B cell (primary cell): ENCODE measurements at regions not wholly inside any gene's neighbourhood (a gene's known extent, or its start where the extent isn't known, plus 50 kb on each side); places are given as distances from the start of the nearest gene placed in this dataset.

Experiments
- ATAC-seq: fragments of 200-7000 bp; cut with Tn5 transposase; one replicate; pipeline ENCODE4 v1.10.0; 2021; ENCODE audit warnings: low read depth, mild to moderate bottlenecking, moderate number of reproducible peaks, moderate library complexity
- CTCF ChIA-PET: fragments of 350-600 bp; sonication (Branson Sonifier 250); formaldehyde crosslinking; loops from one replicate; lab custom pipeline; 2021; ENCODE audit warnings: antibody characterized with exemption, inconsistent platforms; lab: Charles Lee
- POLR2A ChIA-PET: fragments of 350-600 bp; sonication (Branson Sonifier 250); formaldehyde crosslinking; loops from one replicate; lab custom pipeline; 2021; ENCODE audit warnings: antibody characterized with exemption; lab: Charles Lee
- DNase-seq: peaks from one replicate; pipeline ENCODE4 v3.0.0; 2013
- H2AFZ ChIP-seq: 2 replicates; pipeline ENCODE4 v1.6.1; 2012; ENCODE audit warnings: mild to moderate bottlenecking, low read depth, low read length; ENCODE audit not compliant: insufficient read depth, poor library complexity, severe bottlenecking
- H3K27ac ChIP-seq, 2 donors: 1 replicate in 1 of 2; 2 replicates in 1 of 2; pipeline ENCODE4 v1.5.1; 2012 to 2013; ENCODE audit warnings: low read length in 2 of 2, mild to moderate bottlenecking in 2 of 2, moderate library complexity in 1 of 2
- H3K27me3 ChIP-seq, 4 experiments: fragments of 200-600 bp in 1 of 4; sonication (generic) in 1 of 4; replicated peaks in 1 of 4; 1 replicate in 2 of 4; 2 replicates in 2 of 4; pipeline versions ENCODE4 v1.6.1 to v1.7.0; 2013 to 2016; ENCODE audit warnings: low read length in 3 of 4, mild to moderate bottlenecking in 2 of 4, mixed read lengths in 1 of 4, moderate library complexity in 1 of 4; ENCODE audit not compliant: insufficient read depth in 4 of 4, control insufficient read depth in 3 of 4; ENCODE audit errors: control extremely low read depth in 1 of 4
- H3K36me3 ChIP-seq, 2 experiments: replicated peaks in 1 of 2; 1 replicate in 1 of 2; 2 replicates in 1 of 2; pipeline versions ENCODE4 v1.6.1 to v1.7.1; 2013; ENCODE audit warnings: low read length in 1 of 2; ENCODE audit not compliant: insufficient read depth in 2 of 2, control insufficient read depth in 1 of 2; ENCODE audit errors: control extremely low read depth in 1 of 2, extremely low read depth in 1 of 2
- H3K4me1 ChIP-seq, 2 donors: fragments of 200-600 bp in 1 of 2; sonication (generic) in 1 of 2; 1 replicate in 1 of 2; 2 replicates in 1 of 2; pipeline versions ENCODE4 v1.5.1 to v1.6.1; 2013 to 2017; ENCODE audit warnings: low read length in 2 of 2; ENCODE audit not compliant: control insufficient read depth in 2 of 2, insufficient read depth in 2 of 2
- H3K4me2 ChIP-seq: replicated peaks from 2 replicates; pipeline ENCODE3; 2012; ENCODE audit warnings: mild to moderate bottlenecking, low read depth, low read length; ENCODE audit not compliant: poor library complexity, severe bottlenecking
- H3K4me3 ChIP-seq, 5 experiments: fragments of 200-600 bp in 1 of 5; sonication (generic) in 1 of 5; 1 replicate in 3 of 5; 2 replicates in 2 of 5; pipeline versions ENCODE4 v1.5.1 to v1.7.0; 2011 to 2016; ENCODE audit warnings: low read length in 4 of 5, mild to moderate bottlenecking in 4 of 5, low read depth in 2 of 5, control low read depth in 1 of 5, moderate library complexity in 1 of 5; ENCODE audit not compliant: insufficient read depth in 1 of 5; ENCODE audit errors: control extremely low read depth in 1 of 5, extremely low read depth in 1 of 5
- H3K79me2 ChIP-seq: fragments of 200-600 bp; sonication (generic); one replicate; pipeline ENCODE4 v1.6.0; 2016; ENCODE audit warnings: low read length; ENCODE audit not compliant: control insufficient read depth, insufficient read depth
- H3K9ac ChIP-seq: fragments of 200-600 bp; sonication (generic); 2 replicates; pipeline ENCODE4 v1.6.1; 2017; ENCODE audit warnings: mild to moderate bottlenecking, low read length, moderate library complexity
- H3K9me3 ChIP-seq, 3 donors: one replicate each; pipeline versions ENCODE4 v1.6.1 to v1.7.1; 2013; ENCODE audit warnings: low read length in 2 of 3; ENCODE audit not compliant: control insufficient read depth in 2 of 3, insufficient read depth in 1 of 3; ENCODE audit errors: control extremely low read depth in 1 of 3
- H4K20me1 ChIP-seq: 2 replicates; pipeline ENCODE4 v1.6.0; 2012; ENCODE audit warnings: mild to moderate bottlenecking, low read length; ENCODE audit not compliant: insufficient read depth, control insufficient read depth, poor library complexity, severe bottlenecking
- H3K27ac Mint-ChIP-seq: one replicate; pipeline ENCODE4 v1.8.0; 2021; ENCODE audit warnings: mixed read lengths
- H3K27me3 Mint-ChIP-seq: one replicate; pipeline ENCODE4 v1.8.0; 2021; ENCODE audit warnings: mixed read lengths
- H3K4me1 Mint-ChIP-seq: one replicate; pipeline ENCODE4 v1.8.0; 2021; ENCODE audit warnings: mixed read lengths
- H3K4me3 Mint-ChIP-seq: one replicate; pipeline ENCODE4 v1.8.0; 2021; ENCODE audit warnings: mixed read lengths
- H3K9me3 Mint-ChIP-seq: one replicate; pipeline ENCODE4 v1.8.0; 2022; ENCODE audit warnings: mixed read lengths; ENCODE audit not compliant: insufficient read depth
- CTCF ChIP-seq: fragments of 200-600 bp; IDR thresholded peaks from one replicate; pipeline ENCODE4 v1.8.0; 2022; ENCODE audit warnings: antibody characterized with exemption, mild to moderate bottlenecking
- EZH2 ChIP-seq: IDR thresholded peaks from 2 replicates; pipeline ENCODE4 v1.6.1; 2012; ENCODE audit warnings: borderline replicate concordance, low read depth, mild to moderate bottlenecking, moderate library complexity, low read length; ENCODE audit not compliant: insufficient read depth, poor library complexity, severe bottlenecking
- WGBS: methylation state at CpG from one replicate; pipeline ENCODE4 v1.1.5; 2013; ENCODE audit warnings: missing lambda C conversion rate; ENCODE audit not compliant: insufficient coverage; 5-methylcytosine and 5-hydroxymethylcytosine counted together
- intact Hi-C: fragments of 100-400 bp; cut with micrococcal nuclease; formaldehyde crosslinking; loops from one replicate; pipeline ENCODE4 v1.10.0; 2022

DNA sequence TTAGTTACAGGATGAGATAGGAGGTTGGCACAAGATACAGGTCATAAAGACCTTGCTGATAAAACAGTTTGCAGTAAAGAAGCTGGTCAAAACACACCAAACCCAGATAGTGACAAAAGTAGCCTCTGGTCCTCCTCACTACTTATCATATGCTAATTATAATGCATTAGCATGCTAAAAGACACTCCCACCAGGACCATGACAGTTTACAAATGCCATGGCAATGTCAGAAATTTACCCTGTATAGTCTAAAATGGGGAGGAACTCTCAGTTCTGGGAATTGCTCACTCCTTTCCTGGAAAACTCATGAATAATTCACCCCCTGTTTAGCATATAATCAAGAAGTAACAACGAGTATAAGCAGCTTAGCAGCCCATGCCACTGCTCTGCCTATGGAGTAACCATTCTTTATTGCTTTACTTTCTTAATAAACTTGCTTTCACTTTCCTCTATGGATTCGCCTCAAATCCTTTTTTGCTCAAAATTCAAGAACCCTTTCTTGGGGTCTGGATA lies 1254.4 kb downstream of the PCDH7 start:
- no peaks in the 10 kb centered on the region for H4K20me1 ChIP-seq
- no peak overlapping the region for H3K4me3 ChIP-seq
- 78% methylated on average over 1 of the region's 2 CpGs for WGBS
- ChIA-PET POLR2A (no interaction called here), CTCF (no interaction called here)
- no peak overlapping the region for H3K4me3 Mint-ChIP-seq
- no peaks in the 10 kb centered on the region for H3K4me1 ChIP-seq
- H2AFZ ChIP-seq: no peak overlapping the region
- H3K4me1 Mint-ChIP-seq: no peaks in the 10 kb centered on the region
- H3K27me3 Mint-ChIP-seq: no peaks in the 10 kb centered on the region
- no peaks in the 10 kb centered on the region for H3K27me3 ChIP-seq
- ATAC-seq: no peak
- TF ChIP-seq EZH2 (no peak), CTCF (no peak)
- H3K79me2 ChIP-seq: no peaks in the 10 kb centered on the region
- H3K9me3 Mint-ChIP-seq: peaks cover 4% of the 10 kb centered on the region
- no peak overlapping the region for H3K9ac ChIP-seq
- intact Hi-C loops: no loop called here
- H3K27ac ChIP-seq: no peak overlapping the region
- no peak overlapping the region for H3K4me2 ChIP-seq
- no peak for DNase-seq
- H3K9me3 ChIP-seq: no peaks in the 10 kb centered on the region
- no peaks in the 10 kb centered on the region for H3K36me3 ChIP-seq
- H3K27ac Mint-ChIP-seq: no peak overlapping the region

GRCh38 chr4:31979988-31980387 lies 1259.8 kb downstream of the PCDH7 start:
- no peaks in the 10 kb centered on the region for H3K27me3 Mint-ChIP-seq
- no peaks in the 10 kb centered on the region for H4K20me1 ChIP-seq
- H3K9me3 Mint-ChIP-seq: peaks cover 4% of the 10 kb centered on the region
- no peak for DNase-seq
- no peak overlapping the region for H3K9ac ChIP-seq
- H3K4me1 ChIP-seq: no peaks in the 10 kb centered on the region
- 83% methylated on average over 1 of the region's 2 CpGs for WGBS
- no peak for ATAC-seq
- ChIA-PET POLR2A (no interaction called here), CTCF (interaction anchor here (0.6 kb wide), 1 partner anchor 13 kb away, joined by 4 read pairs; no protein-coding TSS in a partner anchor)
- intact Hi-C loops: no loop called here
- no peak overlapping the region for H3K4me3 ChIP-seq
- H3K4me3 Mint-ChIP-seq: no peak overlapping the region
- H3K27me3 ChIP-seq: no peaks in the 10 kb centered on the region
- H3K36me3 ChIP-seq: no peaks in the 10 kb centered on the region
- H2AFZ ChIP-seq: no peak overlapping the region
- no peak overlapping the region for H3K4me2 ChIP-seq
- H3K79me2 ChIP-seq: no peaks in the 10 kb centered on the region
- H3K9me3 ChIP-seq: no peaks in the 10 kb centered on the region
- TF ChIP-seq EZH2 (no peak), CTCF (no peak)
- H3K27ac ChIP-seq: no peak overlapping the region
- no peak overlapping the region for H3K27ac Mint-ChIP-seq
- H3K4me1 Mint-ChIP-seq: no peaks in the 10 kb centered on the region
